Stimulated activated CD8-positive, alpha-beta memory T cell treated with anti-CD3 and anti-CD28 coated beads, Interleukin-7, amount 100 ng/mL, for 48 hours (primary cell): ENCODE measurements at regions not wholly inside any gene's neighbourhood (a gene's known extent, or its start where the extent isn't known, plus 50 kb on each side); places are given as distances from the start of the nearest gene placed in this dataset.
"Not testable (repeated sequence)": the region's sequence is repeated elsewhere in the genome, so short reads cannot be mapped to it uniquely, and the experiment has no call there.

Experiments
- DNase-seq, 2 donors: peaks; one replicate each; pipeline ENCODE4 v3.0.0-alpha.2; 2020; ENCODE audit warnings: low read depth in 1 of 2; ENCODE audit errors: extremely low read depth in 1 of 2

DNA sequence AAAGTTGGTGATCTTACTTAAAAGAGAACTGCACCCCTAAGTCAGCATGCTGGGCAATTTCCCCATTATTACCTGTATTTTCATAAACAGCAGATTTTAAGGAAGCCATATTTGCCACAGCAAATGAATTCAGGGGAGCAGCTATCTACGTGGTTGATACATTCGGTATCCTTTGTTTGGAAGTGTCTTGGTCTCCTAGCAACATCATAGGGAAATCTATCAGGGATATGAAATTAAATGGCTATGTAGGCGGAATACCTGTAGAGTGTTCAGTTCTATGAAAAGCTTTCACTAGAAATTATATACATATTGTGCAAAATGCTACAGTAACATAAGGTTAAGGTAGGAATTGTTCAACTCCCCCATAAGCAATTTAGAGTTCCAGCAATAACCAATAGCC lies 157.2 kb upstream of the EMCN start:
- no peak for DNase-seq

DNA sequence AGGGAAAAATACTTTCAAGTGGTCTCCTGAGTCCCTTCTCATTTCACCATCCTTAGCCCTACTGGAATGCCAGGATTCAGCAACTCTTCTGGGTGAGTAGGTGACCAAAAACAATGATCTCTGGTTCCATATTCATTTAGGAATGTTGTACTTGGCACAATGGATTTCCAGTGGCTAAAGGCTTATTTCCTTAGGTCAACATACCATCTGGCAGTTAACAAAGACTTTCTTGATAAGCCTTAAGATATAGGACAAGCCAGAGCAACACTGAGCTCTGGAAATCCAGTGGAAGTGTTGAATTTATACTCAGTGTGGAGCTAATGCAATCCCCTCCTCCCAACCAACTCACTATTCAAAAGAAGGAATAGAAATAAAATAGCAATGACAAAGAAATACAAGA lies 139.4 kb upstream of the EMCN start:
- no peak for DNase-seq

DNA sequence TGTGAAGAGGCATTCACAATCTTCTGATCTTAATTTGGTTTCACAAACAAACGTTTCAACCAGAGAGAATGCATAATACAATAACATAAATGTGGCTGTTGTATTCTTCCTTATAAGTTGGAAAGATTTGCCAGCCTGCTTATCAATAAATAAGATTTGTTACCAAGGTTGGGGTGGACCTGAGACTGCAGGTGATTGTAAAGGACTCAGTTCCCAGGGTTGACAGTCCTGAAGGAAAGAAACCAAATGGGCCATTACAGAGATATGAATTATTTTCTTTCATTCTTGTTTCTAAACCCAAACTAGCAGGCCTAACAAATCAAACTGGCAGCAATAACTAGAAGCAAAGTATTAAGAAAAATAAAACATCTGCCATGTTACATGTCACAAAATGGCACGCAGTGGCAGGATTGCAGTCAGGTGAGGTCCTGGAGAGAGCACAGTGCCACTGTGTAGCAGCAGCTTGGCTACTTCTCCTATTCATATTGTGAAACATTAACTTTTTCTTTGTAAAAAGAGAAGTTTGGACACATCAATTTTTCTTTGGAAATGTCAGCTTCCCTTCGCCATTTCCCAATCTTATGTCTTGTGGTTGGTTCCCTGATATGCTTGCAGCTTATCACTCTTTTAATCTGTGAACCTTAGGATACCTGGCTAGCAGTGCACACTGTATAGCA lies 133.8 kb upstream of the EMCN start:
- DNase-seq, result no peak

DNA sequence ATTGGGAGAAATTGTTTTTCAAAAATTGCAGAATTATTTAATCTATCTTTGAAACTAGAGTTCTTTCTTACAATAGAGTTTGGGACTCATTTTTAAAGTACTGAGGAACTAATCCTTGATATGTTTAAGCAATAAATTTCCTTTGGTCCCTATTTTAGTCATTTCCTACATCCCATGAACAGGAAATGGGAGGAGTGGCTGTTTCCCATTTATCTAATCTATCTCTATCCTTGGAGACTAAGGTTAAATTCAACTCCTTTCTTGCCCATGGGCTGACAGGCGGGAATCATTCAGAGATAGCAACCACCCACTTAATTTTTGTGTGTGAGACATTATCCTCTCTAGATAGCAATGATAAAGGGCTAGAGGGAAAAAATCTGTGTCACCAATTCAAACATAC lies 131.6 kb upstream of the EMCN start:
- DNase-seq, result no peak

DNA sequence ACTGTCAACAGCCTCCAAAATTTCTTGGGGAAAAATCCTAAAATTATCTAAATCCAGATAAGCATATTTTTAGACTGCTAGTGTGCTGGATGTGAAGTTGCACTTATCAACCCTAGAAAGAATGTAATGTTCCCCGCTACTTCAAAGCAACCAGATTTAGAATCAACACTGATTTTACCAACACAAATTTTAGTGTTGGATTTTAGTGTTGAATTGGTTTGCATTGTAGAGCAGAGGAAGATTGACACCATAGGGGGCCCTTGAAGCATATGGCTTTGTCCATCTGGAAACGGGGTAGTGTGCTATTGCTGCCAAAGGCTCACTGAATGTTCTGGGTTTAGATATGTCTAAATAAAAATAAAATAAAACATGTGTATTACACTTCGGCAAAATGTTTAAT lies 126.3 kb upstream of the EMCN start:
- DNase-seq, result no peak

DNA sequence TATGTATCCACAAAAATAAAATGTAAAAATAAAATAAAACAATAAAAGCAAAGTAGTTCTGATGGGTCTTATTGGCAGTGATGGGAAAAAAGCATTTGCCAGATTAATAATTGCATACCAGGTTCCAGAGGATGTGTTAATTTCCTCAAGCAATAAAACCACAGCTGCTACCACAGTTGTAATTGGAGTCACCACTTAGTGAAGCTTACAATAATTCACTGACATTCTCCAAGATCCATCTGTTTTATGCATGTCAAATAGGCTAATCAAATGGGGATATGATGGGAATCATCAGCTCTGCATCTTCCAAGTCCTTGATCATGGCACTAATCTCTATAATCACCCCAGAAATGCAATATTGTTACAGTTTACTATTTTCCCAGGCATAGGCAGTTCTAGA lies 123.5 kb upstream of the EMCN start:
- no peak for DNase-seq

DNA sequence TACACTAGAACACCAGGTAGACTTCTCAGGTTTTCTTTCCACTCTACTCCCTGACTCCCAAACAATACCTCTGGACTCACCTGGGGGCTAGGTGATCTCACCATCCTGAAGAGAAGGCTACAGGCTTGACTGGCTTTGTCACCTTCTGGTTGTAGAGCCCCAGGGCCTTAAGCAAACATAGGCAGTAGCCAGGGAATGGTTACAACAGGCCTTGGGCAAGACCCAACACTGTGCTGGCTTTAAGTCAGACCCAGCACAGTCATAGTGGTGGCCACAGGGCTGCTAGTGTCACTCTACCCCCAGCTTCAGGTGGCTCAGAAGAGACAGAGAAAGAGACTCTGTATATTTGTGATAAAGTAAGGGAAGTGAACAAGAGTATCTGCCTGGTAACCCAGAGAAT lies 118.1 kb upstream of the EMCN start:
- no peak for DNase-seq

DNA sequence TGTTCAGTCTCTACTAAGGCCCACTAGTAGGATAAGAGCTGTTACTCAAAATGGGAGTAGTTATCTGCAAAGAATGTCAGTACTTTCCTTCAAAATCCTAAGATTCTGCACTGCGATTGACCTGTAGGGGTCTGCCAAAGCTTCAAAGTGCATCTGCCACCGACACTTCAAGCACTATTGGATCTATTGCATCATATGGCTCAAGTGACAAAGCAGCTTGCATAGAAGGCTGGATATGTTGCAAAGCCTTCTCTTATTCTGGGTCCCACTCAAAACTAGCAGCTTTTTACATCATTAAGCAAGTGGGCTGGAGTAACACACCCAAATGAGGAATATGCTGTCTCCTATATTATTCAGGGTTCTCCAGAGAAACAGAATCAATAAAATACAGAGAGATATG lies 115.4 kb upstream of the EMCN start:
- DNase-seq, result no peak

DNA sequence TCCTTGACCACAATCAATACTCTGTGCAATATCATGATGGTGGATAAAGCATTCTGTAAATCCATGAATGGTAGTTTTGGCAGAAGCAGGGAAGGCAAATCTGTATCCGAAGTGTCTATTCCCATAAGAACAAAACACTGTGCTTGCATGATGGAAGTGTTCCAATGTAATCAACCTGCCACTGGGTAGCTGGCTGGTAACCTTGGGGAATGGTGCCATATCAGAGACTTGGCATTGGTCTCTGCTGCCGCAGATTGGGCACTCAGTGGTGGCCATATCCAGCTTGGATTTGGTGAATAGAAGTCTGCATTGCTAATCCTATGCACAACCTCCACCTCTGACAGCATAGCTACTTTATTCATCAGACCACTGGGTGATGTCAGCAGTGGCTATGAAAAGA lies 114.3 kb upstream of the EMCN start:
- DNase-seq, result no peak

DNA sequence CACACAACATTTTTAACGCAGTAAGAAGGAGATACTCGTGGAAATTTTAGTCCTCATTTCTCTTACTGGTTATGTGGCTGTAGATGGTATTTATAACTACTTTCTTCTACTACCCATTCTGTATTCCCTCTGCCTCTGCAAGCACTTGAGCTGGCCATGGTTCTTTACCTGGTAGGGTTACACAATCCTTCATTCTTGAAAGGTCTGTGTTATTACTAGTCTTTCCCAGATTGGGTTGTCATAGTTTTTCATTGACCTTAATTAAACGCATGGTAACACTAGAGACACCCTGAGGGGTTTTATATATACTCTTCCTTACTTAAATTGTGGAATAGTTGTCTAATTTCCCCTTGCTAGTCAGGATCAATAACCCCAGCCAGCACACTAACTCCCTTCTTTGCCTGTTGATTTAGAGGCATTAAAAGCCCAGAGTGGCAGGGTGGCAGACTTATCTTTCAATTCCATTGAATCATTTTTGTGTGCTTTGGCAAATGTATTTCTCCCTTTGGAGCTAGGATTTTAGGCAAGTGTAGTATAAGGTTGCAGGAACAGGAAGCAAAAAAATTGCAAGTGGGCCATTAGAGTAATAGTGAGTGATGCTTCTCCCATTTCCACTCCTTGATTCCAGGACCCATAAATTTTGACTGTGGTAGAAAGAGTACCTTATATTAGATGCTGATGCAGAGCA lies 113.6 kb upstream of the EMCN start:
- DNase-seq, result no peak

DNA sequence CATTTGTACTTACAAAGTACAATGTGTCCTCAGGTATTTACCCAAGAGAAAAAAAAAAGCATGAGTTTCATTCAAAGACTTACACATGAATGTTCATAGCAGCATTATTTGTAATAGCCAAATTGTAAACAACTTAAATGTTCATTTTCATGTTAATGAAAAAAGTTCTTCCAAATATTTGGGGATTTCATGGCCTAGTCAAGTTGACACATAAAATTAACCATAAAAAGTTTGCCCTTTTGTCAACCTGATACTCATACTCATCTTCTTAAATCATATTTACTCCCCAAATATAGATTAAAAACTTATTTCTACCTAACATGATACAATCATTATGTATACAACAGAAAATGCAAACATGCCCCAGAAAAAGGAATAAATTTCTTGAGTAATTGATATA lies 112.5 kb upstream of the EMCN start:
- DNase-seq, result no peak

DNA sequence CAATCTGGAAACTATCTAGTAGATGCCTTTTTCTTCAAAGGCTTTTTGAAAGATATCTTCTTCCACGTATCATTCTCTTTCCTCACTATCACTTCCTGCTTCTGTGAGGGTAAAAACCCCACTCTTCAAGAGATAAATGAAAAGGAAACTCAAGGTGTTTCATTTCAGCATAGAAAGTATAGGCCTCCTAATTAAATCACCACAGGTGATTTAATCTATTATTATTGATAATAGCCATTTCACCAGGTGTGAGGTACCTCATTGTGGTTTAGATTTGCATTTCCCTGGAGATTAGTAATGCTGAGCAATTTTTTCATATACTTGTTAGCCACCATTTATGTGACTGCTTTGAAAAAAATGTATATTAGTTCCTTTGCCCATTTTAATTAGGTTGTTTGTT lies 92.0 kb upstream of the EMCN start:
- DNase-seq, result no peak

DNA sequence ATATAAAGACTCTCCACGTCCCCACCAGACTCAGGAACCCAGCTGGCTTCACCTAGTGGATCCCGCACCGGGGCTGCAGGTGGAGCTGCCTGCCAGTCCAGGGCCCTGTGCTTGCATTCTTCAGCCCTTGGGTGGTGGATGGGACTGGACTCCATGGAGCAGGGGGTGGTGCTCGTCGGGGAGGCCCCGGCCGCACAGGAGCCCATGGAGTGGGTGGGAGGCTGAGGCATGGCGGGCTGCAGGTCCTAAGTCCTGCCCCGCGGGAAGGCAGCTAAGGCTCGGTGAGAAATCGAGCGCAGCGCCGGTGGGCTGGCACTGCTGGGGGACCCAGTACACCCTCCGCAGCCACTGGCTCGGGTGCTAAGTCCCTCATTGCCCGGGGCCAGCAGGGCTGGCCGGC lies 90.8 kb upstream of the EMCN start:
- DNase-seq, result not testable (repeated sequence)

DNA sequence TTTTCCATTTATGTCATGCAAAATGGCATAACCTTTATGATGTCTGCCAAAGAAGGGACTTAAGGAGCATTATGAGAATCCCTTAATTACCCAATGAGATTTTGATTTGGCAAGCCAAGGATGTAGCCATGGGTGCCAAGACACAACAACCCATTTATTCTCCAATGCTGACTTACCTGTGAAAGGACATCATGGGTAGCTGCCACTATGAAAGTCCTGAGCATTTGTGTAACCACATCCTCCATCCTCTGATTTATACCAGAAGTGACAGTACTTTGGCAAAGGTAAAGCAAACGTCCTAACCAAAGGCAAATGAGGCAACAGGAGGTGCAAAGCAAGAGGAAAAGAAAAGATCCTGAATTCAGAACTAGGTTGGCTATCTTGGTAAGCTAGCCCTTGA lies 87.3 kb upstream of the EMCN start:
- DNase-seq, result no peak

DNA sequence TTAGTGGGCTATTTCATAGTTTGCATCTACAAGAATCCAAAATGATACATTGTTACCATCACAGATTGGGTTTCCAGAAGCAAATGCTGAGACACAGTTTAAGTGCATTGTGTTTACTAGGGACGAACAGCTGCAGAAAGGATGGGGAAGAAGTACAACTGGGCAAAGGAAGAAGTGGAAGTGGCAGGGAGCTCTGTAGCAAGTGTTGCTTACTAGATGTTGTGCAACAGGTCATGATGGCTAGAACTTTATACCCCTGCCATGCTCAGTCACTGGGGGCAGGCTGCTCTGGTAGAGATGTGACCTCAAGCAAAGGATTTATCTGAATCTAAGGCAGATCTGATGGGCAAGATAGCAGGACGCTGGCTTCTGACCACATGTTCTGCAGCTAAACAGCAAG lies 76.1 kb upstream of the EMCN start:
- no peak for DNase-seq

DNA sequence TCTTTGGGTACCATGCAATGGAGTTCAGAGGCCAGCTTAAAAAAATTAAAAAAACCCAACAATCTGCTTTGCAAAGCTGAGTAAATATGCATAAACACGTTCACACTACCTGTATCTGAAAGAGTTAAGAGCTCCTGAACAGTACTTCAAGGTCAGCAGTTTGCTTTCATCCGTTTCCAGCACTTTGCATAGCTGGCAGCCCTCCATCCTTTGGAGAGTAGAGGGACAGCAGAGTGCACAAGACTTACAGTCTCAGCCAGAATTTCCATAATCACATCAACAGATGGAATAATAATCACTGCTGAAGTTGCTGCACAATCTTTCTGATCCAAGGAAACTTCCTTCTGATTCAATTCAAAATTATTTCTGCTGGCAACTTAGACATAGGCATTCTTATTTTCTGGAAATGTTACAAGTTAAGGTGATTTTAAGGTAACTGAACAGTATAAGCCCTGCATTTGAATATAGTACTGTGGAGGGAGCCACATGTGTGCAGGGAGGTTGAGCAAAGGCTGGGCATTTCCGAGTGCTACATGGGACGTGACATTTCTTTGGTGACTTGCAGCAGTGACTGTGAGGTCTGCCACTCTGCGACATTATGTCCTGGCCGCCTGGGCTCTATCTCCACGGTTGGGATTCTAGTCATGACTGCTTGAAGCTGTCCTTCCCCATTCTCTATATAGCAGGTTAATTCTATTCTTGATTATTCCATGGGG lies 73.5 kb upstream of the EMCN start:
- no peak for DNase-seq

DNA sequence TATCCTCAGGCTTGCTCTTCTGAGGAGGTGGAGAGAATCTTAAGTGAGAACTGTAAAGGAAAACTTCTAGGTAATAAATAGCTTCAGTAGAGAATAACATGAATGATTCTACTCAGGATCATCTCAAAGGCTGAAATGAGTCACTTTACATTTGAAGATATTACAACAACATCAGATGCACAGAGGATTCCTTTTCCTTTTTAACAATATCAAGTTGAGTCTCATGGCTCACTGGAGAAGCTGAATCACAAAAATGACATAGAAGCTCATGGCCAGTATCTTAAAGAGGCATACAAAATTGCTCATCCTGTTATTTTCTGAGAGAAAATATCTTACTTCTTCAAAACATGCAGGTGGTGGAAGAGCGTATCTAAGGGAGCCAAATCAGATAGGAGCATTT lies 72.5 kb upstream of the EMCN start:
- DNase-seq, result no peak

DNA sequence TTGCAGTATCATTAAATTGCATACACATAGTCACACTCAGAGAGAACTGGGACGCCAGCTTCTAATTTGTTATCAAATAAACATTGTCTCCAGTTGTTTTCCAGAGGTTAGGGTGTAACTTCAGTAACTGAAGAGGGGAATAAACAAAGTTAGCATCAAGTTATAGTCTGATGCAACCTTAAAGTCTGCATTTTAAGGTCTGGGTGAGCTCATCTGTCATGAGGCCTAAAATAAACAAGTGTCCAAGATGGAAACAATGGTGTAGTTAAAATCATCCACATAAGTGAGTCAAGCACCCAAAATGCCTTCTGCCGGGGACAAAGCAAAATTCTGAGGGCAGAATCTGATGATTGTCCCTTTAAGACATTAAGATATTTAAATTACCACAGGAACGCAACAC lies 70.3 kb upstream of the EMCN start:
- no peak for DNase-seq

DNA sequence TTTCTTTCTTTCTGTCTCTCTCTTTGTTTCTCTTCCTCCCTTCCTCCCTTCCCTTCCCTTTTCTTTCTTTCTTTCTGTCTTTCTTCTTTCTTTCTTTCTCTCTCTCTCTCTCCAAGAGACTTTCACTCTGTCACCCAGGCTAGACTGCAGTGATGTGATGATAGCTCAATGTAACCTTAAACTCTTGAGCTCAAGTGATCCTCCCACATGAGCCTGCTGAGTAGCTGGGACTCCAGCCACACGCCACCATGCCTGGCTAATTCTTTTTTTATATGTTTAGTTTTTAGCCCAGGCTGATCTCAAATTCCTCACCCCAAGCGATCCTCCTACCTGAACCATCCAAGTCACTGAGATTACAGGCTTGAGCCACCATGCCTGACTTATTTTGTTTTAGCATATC lies 64.3 kb upstream of the EMCN start:
- DNase-seq, result no peak

DNA sequence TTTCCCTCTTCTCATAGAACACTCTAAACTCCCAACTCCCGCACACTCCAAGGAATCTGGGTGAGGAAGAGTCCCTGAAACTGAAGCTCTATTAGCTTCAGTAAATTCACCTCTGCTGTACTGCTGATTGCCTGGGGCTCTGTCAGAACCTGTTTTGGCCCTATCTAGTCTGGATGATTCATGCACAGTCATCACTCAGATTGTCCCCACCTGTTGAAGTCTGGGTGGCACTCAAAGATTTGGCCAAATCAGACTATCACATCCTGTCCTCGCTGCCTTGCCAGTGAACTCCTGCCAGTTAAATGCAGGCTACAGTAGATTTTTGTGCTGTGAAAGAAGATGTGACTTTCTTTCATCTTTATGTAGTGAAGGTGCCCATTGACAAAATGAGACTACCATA lies 63.5 kb upstream of the EMCN start:
- DNase-seq, result no peak

DNA sequence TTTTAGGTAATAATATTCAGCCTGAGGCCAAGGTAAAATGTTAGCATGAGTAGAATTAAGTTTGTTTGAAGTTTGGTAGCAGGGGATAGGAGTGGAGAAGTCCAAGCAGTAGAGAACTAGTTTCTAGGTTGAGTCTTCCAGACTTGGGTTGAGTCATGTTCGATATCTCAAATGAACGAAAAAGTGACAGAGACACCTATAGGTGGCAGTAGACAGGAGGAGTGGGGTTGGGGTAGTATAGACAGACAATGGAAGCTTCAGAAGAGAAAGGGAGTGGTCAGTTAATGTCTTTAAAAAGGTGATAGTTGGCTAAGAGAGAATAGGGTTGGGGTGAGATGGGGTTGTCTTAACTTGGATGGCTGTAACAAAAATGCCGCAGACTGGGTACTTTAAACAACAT lies 58.7 kb upstream of the EMCN start:
- no peak for DNase-seq

DNA sequence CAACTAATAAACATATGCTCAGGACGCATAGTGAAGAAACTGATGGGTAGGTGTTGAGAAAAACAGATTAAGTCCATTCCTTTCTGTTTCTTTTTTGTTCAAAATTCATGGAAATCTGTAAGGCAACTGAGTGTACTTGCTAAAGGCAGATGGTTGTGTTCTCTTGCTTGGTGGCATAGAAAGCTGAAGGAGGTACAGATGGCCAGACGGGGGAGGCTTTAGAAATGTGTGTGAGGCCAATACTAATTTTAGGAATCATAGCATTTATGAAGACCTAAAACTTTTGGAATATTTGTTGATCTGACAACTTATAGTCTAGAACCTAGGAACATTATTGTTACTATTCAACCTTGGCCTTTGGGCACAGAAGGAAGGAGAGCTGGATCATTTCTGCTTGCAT lies 56.8 kb upstream of the EMCN start:
- no peak for DNase-seq
